ENCODE measurements at regions not wholly inside any gene's neighbourhood (a gene's known extent, or its start where the extent isn't known, plus 50 kb on each side); places are given as distances from the start of the nearest gene placed in this dataset.
"Not testable (repeated sequence)": the region's sequence is repeated elsewhere in the genome, so short reads cannot be mapped to it uniquely, and the experiment has no call there.

DNA sequence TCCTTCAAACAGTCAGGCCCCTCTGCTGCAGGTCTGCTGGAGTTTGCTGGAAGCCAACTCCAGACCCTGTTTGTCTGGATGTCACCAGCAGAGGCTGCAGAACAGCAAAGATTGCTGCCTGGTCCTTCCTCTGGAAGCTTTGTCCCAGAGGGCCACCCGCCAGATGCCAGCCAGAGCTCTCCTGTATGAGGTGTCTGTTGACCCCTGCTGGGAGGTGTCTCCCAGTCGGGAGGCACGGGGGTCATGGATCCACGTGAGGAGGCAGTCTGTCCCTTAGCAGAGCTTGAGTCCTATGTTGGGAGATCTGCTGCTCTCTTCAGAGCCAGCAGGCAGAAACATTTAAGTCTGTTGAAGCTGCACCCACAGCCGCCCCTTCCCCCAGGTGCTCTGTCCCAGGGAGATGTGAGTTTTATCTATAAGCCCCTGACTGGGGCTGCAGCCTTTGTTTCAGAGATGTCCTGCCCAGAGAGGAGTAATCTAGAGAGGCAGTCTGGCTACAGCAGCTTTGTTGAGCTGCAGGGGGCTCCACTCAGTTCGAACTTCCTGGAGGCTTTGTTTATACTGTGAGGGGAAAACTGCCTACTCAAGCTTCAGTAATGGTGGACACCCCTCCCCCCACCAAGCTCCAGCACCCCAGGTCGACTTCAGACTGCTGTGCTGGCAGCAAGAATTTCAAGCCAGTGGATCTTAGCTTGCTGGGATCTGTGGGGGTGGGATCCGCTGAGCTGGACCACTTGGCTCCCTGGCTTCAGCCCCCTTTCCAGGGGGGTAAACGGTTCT lies 72.1 kb downstream of the OGFRL1 start:
- not testable (repeated sequence) for DNase-seq (ENCODE audit: low read depth in 2 of 2)

DNA sequence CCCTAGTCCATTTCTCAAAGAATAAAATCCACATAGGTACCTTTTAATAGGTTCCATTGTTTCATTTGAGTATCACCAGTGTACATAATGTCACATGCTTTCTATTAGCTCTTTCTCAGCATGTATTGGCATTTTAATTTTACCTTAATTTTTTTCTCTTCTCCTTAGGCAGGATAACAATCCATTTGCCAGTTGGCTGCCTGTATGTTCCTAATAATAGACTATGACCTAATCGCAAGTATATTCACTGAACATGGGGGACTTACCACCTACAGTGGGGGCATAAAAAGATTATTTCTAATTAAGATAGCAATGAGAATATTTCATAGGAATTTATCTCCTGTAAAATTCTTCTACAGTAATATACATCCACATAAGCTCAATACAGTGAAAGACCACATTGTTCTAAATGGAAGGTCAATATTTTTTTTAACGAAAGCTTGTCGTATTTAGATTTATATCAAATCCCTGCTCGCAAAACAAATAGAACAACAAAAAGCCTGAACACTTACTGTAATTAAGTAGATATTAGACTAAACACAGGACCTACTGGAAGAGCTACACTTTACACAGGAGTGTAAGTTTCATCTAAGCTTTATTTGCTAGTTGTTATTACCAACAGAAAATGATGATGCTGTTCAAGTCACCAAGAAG lies 76.4 kb downstream of the OGFRL1 start:
- DNase-seq (ENCODE audit: low read depth in 2 of 2) = no peak

DNA sequence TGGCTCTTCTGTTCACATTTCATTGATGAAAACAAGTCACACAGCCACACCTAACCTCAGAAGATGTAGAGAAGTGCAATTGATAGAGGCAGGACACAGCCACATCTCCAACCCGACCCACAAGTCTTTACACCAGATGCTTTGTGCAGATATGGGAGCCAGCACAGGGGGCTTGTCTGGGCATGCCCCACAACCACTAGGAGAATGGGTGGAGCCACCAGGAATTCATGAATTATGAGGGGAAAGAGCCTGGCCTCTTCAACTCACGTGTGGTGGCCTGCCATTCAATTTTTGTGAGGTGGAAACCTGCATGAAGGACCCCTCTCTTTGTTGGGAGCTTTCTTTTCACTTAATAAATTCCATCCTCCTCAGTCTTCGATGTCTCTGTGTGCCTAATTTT lies 79.1 kb downstream of the OGFRL1 start:
- DNase-seq (ENCODE audit: low read depth in 2 of 2) = no peak

DNA sequence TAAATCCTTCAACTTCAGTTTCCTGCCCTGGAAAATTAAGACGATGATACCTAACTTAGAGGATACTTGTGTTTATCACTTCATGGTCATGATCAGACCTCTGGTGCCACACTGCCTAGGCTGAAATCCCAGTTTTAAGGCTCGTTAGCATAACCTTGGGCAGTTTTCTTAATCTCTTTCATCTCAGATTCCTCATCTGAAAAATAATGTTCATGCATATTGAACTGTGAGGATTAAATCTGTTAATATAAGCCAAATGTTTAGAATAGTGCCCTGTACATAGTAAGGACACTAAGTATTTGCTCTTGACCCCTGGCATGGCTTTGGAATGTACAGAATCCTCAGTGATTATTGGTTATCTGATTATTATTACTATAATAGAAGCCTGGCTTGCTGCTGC lies 79.7 kb downstream of the OGFRL1 start:
- DNase-seq (ENCODE audit: low read depth in 2 of 2) = no peak

DNA sequence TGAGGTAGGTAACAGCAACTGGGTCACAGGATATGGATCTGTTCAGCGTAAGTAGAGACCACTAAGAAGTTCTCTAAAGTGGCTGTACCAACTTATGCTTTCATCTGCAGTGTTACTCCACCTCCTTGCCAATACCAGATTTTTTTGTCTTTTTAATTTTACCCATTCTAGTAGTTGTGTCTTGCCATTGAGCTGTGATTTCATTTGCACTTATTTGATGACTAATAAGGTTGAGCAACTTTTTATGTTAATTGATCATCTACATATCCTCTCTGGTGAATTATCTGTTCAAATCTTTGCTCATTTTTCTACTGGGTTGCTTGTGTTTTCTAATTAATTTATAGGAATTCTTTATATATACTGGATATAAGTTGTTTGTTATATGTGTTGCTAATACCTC lies 82.9 kb downstream of the OGFRL1 start:
- no peak for DNase-seq (ENCODE audit: low read depth in 2 of 2)

DNA sequence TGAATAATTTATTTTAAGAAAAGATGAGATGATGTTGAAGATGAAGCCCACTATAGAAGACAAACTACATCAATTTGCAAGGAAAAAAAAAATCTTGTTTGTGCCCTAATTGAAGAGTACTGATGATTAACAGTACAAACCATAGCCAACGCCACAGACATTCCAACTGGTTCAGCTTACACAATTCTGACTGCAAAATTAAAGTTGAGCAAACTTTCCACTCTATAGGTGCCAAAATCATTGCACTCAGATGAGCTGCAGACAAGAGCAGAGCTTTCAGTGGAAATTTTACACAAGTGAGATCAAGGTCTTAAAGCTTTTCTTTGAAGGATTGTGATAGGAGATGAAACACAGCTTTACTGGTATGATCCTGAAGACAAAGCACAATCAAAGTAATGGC lies 85.3 kb downstream of the OGFRL1 start:
- no peak for DNase-seq (ENCODE audit: low read depth in 2 of 2)

DNA sequence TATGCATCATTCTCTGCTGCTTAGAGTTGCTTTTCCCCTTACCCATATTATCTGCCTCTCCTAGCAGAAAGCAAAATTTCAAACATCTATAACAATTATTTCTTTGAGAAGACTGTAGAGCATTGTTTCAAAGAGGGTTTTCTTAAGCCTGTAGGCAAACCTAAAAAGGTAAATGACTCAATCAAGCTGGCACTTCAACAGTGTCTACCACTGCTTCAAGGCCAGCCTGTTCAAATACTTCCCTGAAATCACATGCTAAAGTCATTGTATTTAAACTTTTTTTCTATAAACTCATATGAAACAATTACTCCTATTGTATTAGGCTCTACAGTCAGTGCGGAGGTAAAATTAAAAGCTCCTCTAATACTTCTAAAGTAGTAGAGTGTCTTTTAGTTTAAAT lies 87.1 kb downstream of the OGFRL1 start:
- no peak for DNase-seq (ENCODE audit: low read depth in 2 of 2)

DNA sequence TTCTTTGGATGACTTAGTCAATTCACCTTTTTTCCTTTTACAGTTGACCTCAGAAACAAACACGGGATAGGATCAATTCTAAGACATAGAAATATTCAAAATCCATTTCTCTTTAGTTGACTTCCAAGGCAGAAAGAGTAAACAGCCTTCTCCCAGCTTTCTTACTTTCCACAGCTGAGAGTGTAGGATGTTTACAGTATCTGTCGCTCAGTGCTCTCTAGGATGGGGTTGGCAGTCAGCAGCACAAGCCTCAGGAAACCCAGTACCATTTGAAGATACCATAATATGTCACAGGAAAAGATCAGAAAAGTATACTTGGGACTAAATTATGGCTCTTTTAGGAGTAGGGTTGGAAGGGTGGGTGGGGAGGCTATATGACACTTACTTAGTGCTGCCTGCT lies 88.2 kb downstream of the OGFRL1 start:
- DNase-seq (ENCODE audit: low read depth in 2 of 2) = no peak

DNA sequence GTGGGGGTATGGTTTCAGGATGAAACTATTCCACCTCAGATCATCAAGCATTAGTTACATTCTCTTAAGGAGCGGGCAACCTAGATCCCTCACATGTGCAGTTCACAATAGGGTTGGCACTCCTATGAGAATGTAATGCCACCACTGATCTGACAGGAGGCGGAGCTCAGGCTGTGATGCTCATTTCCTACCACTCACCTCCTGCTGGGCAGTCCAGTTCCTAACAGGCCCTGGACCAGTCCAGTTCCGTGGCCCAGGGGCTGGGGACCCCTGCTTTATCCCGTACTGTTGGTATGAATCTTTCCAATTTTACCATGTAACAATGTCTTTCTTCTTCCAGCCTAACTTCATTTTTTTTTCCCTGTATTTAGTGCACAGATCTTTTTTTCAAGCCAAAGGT lies 94.9 kb downstream of the OGFRL1 start:
- no peak for DNase-seq (ENCODE audit: low read depth in 2 of 2)

DNA sequence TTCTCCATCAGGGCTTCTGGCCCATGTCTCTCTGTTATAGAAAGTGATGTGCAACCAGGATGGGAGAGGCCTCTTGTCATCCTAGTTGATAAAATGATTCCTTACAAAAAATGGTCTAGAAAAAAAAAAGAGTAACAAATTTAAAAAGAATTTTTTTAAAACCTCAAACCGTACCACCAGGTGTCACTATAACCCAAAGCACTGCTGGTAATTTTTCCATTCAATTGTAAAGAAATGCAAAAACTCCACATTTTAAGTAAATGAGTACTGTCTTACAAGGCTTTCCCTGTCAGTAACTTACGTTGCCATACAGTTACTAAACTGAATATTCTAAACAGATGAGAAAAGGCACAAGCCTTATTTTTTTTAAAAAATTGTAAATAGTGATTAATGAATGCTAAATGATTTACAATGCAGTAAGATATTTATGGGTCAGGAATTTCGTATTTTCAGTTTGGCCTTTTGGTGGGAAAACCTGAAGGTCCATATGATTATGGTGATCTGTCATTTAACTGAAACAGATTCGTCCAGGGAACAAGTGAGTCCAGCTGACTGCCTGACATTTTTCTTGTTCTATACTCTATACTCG lies 95.4 kb downstream of the OGFRL1 start:
- DNase-seq (ENCODE audit: low read depth in 2 of 2) = no peak

DNA sequence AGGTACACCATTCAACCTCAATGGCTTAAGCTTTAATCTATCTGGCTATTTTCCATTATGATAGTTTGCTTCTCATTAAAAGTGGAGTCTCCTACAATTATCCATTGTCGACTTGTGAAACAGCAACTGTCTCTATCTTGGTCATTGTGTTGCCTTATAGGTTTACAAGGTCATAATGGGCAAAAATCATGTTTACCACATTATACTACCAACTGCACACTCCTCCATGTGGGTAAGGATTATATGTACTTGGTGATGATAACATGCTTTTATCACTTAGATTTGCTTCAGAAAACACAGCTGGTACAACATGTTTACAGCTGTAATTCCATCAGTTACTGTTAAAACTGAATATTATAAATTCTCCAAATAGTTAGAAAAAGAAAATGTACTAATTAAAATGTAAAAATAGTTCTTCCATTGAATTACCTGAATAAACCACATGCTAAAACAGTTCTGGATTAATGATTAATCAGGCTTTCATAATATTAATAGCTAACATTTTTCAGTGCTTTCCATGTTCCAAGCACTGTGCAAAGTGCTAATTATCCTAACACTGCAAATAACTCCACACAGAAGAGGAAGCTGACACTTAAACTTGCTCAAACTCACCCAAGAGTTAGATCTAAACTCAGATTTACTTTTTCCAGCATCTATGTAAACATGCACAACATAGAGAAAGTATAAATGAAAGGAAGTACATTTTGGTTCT lies 96.7 kb downstream of the OGFRL1 start:
- no peak for DNase-seq (ENCODE audit: low read depth in 2 of 2)

DNA sequence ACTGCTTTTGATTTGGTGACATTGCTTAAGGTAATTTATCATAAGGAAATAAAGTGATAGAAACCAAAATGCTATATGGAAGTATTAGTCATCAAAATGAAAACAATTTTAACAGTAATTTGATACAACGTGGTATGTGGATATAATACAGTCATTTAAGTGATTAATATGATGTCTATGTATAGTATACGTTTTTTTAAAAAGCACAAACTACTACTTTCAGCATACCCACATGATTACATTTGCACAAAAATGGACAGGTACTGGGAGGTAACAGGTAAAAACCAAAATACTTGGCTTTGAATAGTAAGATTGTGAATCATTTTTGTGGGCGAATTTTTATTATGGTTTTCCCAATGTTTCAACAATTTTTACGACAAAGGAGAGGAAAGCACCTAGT lies 97.6 kb downstream of the OGFRL1 start:
- DNase-seq (ENCODE audit: low read depth in 2 of 2) = no peak

DNA sequence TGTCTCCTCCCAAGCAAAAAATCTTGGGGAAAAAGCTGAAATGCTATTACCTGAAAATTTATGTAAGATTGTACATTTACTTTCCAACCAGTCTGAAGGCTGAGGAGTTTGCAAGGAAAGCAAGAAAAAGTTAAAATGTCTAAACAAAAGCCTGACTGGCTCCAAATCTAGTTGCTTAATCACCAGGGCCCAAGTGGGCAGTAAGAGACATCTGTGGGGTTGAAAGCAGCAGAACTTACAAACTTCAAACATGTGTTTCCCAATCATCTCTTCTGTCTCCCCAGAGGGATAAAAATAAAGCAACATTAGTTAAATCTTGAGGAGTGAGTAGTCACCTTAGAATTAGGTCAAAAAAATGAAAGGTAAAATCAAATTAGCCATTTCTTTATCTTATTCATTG lies 98.6 kb downstream of the OGFRL1 start:
- DNase-seq (ENCODE audit: low read depth in 2 of 2) = no peak

DNA sequence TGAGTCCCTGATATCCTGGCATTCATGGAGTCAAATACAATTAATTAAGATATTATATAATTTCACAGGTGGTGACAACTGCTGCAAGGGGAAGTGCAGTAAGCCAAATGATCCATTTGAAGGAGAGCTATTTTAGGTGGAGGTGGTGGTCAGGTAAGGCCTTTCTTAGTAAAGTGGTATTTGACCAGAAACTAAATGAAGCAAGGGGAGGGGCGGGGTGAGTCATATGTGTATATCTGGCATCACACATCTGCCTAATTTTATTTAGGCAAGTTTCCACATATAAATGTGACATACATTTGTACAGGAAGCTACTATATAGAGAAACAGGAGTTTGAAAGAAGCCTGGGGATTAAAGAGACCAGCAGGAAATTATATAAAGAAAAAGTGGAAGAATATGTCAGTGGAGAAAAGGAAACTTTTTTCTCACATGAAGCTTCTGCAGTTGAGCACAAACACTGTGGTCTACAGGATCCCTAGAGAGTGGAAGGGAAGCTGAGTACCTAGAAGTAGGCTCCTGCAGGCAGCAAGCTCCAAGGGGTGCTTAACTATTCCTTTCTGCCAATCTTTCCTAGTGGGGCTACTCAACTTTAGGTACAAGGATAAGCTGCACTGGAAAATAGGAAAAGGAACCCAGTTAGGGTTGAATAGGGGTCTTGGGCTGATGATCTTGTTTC lies 99.6 kb downstream of the OGFRL1 start:
- DNase-seq (ENCODE audit: low read depth in 2 of 2) = no peak

DNA sequence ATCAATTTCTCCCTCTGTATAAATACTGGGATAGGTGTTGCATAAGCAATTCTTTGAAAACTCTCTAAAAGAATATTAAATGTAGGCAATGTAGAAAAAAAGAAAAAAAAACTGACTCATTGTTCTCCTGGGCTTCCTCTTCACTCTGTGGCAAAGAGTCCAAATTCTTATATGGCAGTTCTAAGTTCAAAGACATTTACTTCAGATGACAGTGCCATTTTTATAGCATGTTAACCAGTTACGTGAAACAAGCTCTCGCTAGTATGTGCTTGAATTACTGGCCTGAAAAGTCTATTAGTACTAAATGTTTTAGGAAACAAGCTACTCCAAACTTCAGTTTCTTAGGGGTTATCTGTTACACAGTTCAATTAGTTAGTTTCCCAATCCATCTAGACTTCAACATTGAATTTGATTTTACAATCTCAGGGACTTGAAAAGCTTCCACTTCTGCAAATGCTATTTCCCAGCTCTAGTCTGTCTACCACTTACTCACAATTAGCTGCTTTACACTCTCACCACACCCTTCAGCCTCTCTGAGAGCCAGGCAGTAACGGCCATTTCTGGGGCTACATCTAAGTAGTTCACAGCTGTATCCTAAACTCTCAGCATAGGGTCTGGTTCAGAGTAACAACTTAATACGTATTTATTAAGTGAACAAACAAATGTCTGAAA lies 100.4 kb downstream of the OGFRL1 start:
- no peak for DNase-seq (ENCODE audit: low read depth in 2 of 2)

DNA sequence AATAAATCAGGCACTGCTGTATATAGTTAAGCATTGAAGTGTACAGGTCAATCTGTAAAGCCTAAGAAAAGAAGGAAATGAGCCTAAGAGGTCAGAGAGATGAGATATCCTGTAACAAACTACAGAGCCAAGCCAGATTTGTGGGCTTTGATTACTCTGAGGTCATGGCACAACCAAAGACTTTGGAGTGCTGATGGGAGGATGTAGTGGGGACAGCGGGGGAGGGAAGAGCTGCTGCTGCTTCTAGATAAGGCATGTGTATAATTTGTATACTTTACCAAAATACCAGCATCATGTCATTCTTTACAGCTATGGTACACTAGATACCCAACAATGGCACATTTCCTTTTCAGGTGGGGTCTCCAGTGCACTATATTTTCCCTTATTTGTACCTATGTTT lies 102.5 kb downstream of the OGFRL1 start:
- DNase-seq (ENCODE audit: low read depth in 2 of 2) = no peak

DNA sequence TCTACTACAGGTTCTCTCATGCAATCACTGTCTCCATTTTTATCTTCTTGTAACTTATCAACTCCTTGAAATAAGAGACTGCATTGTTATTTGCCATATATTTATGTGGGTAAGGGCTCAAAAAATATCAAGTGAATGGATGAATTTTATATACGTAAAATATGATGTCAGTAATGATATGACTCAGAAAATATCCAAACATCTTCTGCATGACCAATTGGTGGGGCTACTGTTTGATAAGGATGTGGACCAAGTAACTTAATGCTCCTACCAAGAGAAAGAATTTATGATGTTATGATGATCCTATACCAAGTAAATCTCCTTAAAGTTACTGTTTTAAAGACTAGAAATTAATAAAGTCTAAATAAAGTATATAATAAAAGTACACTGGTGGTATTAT lies 103.7 kb downstream of the OGFRL1 start:
- no peak for DNase-seq (ENCODE audit: low read depth in 2 of 2)

DNA sequence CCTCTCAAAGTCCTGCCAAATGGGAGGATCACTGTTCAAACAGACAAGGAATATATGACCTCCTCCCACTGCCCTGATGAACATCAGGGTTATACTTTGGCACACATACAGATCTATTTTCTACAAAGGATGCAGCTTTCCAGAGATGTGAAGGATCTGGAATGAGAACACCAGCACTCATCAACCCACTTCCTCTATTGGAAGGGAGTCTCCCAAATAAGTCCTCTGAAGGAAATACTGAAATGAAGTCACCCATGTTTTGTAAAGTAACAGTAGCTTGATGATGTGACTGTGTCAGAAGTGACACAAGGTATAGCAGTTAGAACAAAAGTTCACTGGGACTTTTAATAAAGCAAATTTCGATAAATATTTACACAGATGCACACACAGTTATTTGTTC lies 104.9 kb downstream of the OGFRL1 start:
- no peak for DNase-seq (ENCODE audit: low read depth in 2 of 2)

DNA sequence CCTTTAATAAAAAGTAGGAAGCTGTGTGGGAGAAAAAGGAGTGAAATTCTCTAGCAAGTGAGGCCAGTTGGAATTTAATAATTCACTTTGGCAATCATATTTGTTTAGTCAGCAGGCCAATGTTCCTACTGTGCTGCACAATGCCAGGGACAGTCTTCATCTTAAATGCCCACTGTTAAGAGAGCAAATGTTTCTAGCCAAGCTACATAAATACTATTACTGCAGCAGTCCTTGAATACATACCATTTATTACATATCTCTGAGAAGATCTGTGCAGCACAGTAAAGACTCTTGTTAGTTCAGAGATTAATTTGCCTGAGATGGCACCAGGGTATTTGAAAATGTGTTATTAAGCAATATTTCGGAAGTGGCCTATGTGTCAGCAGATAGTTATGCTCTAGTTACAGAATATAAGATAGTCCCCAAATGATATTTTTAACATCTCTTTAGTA lies 105.4 kb downstream of the OGFRL1 start:
- no peak for DNase-seq (ENCODE audit: low read depth in 2 of 2)

DNA sequence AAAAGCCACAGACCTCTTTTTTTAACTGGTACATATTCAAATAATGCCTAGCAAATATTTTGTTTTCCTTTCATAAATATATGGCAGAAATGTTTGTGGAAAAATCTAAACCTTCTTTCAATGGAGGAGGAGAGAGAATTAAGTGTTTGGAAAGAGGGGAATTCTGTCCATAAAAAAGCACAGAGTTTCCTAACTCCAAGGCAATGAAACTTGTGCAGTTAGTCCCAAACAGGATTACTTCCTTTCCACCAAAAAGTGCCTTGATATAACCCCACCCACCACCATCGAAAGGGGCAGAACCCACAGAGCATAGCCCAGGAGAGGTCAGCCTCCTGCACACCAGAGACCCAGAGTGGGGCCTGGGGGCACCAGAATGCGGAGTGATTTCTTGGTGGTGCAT lies 106.3 kb downstream of the OGFRL1 start:
- no peak for DNase-seq (ENCODE audit: low read depth in 2 of 2)

DNA sequence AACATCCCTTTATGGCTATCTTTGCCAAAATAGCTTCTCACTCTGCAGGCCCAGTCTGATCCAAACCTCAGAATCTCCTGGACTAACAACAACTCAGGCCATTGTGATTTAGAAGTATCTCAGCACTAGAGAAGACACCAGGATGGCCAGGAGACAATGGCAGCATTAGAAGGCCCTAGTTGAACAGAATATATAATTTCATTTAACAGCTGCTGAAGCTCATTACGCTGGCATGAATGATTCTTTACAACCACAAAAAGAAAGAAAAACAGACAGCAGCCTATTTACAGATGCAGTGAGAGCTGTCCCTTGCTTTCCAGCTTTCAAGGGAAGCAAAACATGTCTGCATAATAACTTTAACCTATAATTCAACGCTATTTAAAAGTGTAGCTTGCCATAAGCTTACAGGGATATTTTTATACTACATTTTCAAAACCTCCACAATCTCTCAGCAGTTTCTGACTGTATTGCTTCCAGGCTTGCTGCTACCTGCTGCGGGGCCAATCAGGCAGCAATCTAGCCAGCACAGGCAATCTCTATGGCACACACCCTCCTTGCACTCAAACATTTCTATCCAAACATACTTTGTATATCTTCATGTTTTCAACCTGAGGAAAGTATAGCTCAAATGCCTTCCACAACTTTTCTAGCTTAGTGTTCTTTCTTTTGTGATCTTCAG lies 107.3 kb downstream of the OGFRL1 start:
- DNase-seq (ENCODE audit: low read depth in 2 of 2) = no peak
